K562 (cell line): ENCODE measurements at regions not wholly inside any gene's neighbourhood (a gene's known extent, or its start where the extent isn't known, plus 50 kb on each side); places are given as distances from the start of the nearest gene placed in this dataset.

Experiments
- ATAC-seq: fragments of 200-7000 bp; cut with Tn5 transposase; 3 replicates; pipeline ENCODE4 v1.9.1; 2020; ENCODE audit warnings: moderate library complexity
- BruUV-seq: library from RNA; stranded (reverse); fragments of 400-500 nt; replicated peaks from 2 replicates; lab custom pipeline; 2021; lab: Mats Ljungman, UMichigan
- CTCF ChIA-PET: fragments of 300-600 bp; formaldehyde crosslinking; extraction: SDS; loops from one replicate; lab custom pipeline; 2021; ENCODE audit warnings: low intra/inter-chr PET ratio; lab: Yijun Ruan, JAX
- POLR2A ChIA-PET: fragments of 300-600, 350-650 bp; sonication (Branson Sonifier 250); formaldehyde crosslinking; extraction: SDS; loops from one replicate; lab custom pipeline; 2021; ENCODE audit warnings: antibody characterized with exemption, inconsistent platforms; lab: Yijun Ruan, JAX
- DNase-seq, 4 experiments: peaks; one replicate each; pipeline versions ENCODE4 v3.0.0 to v3.0.0-alpha.2; 2011 to 2018; ENCODE audit warnings: low spot score in 3 of 4, mixed read lengths in 3 of 4; ENCODE audit errors: extremely low read depth in 1 of 4
- FAIRE-seq: peaks from 2 replicates; lab custom pipeline; 2011; peaks lifted over from hg19 to GRCh38; lab: Jason Lieb, UNC
- H2AFZ ChIP-seq: 2 replicates; pipeline ENCODE4 v1.6.0; 2011; ENCODE audit warnings: low read depth, low read length, control low read depth, inconsistent platforms
- H3K27ac ChIP-seq: fragments of 200-600 bp; 3 replicates; pipeline ENCODE4 v1.8.0; 2011; ENCODE audit warnings: low read depth, mild to moderate bottlenecking, control low read depth, inconsistent platforms, low read length, moderate library complexity, mixed read lengths; ENCODE audit errors: extremely low read depth
- H3K27me3 ChIP-seq, 2 experiments: fragments of 300-600 bp in 1 of 2; 2 replicates in 1 of 2; 3 replicates in 1 of 2; pipeline versions ENCODE4 v1.6.0 to v1.8.0; 2011; ENCODE audit warnings: inconsistent platforms in 2 of 2, low read length in 2 of 2, mild to moderate bottlenecking in 1 of 2, mixed read lengths in 1 of 2, moderate library complexity in 1 of 2; ENCODE audit not compliant: control insufficient read depth in 2 of 2, insufficient read depth in 2 of 2
- H3K36me3 ChIP-seq: fragments of 300-600 bp; 3 replicates; pipeline ENCODE4 v1.8.0; 2011; ENCODE audit warnings: mild to moderate bottlenecking, low read length, inconsistent platforms; ENCODE audit not compliant: control insufficient read depth, insufficient read depth
- H3K4me1 ChIP-seq, 2 experiments: fragments of 200-600 bp in 1 of 2; replicated peaks in 1 of 2; 2 replicates in 1 of 2; 3 replicates in 1 of 2; pipeline versions ENCODE4 v1.5.1 to v1.8.0; 2011; ENCODE audit warnings: inconsistent platforms in 2 of 2, low read length in 2 of 2, mild to moderate bottlenecking in 1 of 2, mixed read lengths in 1 of 2, moderate library complexity in 1 of 2; ENCODE audit not compliant: control insufficient read depth in 2 of 2, insufficient read depth in 2 of 2
- H3K4me2 ChIP-seq: 2 replicates; pipeline ENCODE4 v1.6.1; 2011; ENCODE audit warnings: low read length, control low read depth, inconsistent platforms, mixed read lengths; ENCODE audit not compliant: insufficient read depth
- H3K4me3 ChIP-seq: fragments of 200-600 bp; sonication (generic), shearing (Covaris generic); 2 replicates; pipeline ENCODE4 v1.5.1; 2016; ENCODE audit warnings: control low read depth, inconsistent platforms
- H3K79me2 ChIP-seq: fragments of 200-600 bp; 3 replicates; pipeline ENCODE4 v1.8.0; 2011; ENCODE audit warnings: low read length, inconsistent platforms; ENCODE audit not compliant: control insufficient read depth, insufficient read depth
- H3K9ac ChIP-seq, 2 experiments: 2 replicates each; pipeline versions ENCODE4 v1.6.0 to v1.6.1; 2011; ENCODE audit warnings: low read depth in 2 of 2, low read length in 2 of 2, control low read depth in 1 of 2, inconsistent platforms in 1 of 2, mild to moderate bottlenecking in 1 of 2, mixed read lengths in 1 of 2; ENCODE audit not compliant: insufficient read depth in 1 of 2
- H3K9me1 ChIP-seq: one replicate; pipeline ENCODE4 v1.6.0; 2011; ENCODE audit warnings: inconsistent platforms, mild to moderate bottlenecking, low read length, moderate library complexity; ENCODE audit not compliant: control insufficient read depth, insufficient read depth
- H3K9me3 ChIP-seq: replicated peaks from 2 replicates; pipeline ENCODE4 v1.5.1; 2011; ENCODE audit warnings: low read depth, low read length, inconsistent platforms; ENCODE audit not compliant: control insufficient read depth, insufficient read depth
- H4K20me1 ChIP-seq: replicated peaks from 2 replicates; pipeline ENCODE4 v1.6.1; 2011; ENCODE audit warnings: low read length, inconsistent platforms, mixed read lengths; ENCODE audit not compliant: control insufficient read depth, insufficient read depth
- ETV5 ChIP-seq: sonication (generic); formaldehyde crosslinking; IDR thresholded peaks from 2 replicates; pipeline ENCODE4 v1.4.0; 2020; ENCODE audit warnings: low read depth, mild to moderate bottlenecking, missing genetic modification reagents
- NFIC ChIP-seq: fragments of 450-650 bp; IDR thresholded peaks from 2 replicates; pipeline ENCODE4 v1.6.1; 2017; ENCODE audit warnings: mild to moderate bottlenecking, inconsistent platforms
- SETDB1 ChIP-seq: IDR thresholded peaks from one replicate; pipeline ENCODE4 v1.6.1; 2012; ENCODE audit warnings: low read length, control low read depth, inconsistent platforms
- ZNF431 ChIP-seq: sonication (generic); formaldehyde crosslinking; IDR thresholded peaks from 2 replicates; pipeline ENCODE4 v1.8.0; 2022; ENCODE audit warnings: mild to moderate bottlenecking, missing genetic modification reagents
- ZNF707 ChIP-seq: fragments of 250-450 bp; sonication (Bioruptor Pico); conservative IDR thresholded peaks from 2 replicates; pipeline ENCODE4 v1.8.0; 2022; ENCODE audit warnings: inconsistent platforms, mild to moderate bottlenecking, moderate library complexity
- WGBS: fragments of 100-300 bp; shearing (Covaris generic); methylation state at CpG from one replicate; pipeline ENCODE4 v1.1.6; 2016; ENCODE audit warnings: low coverage, mixed read lengths; ENCODE audit not compliant: insufficient coverage; ENCODE audit errors: missing lambda C conversion rate; 5-methylcytosine and 5-hydroxymethylcytosine counted together
- in situ Hi-C: fragments of 300-500 bp; cut with MboI; formaldehyde crosslinking; loops from 4 replicates; pipeline ENCODE4 v1.15.0; 2018; ENCODE audit warnings: inconsistent platforms, mixed read lengths
- intact Hi-C: fragments of 100-400 bp; cut with micrococcal nuclease; formaldehyde crosslinking; loops from 2 replicates; pipeline ENCODE4 v1.14.2; 2022
- TF ChIP-seq, protein P1 (sequence below): fragments of 450-650 bp; formaldehyde crosslinking; IDR thresholded peaks from 2 replicates; pipeline ENCODE4 v1.4.0; 2020; ENCODE audit warnings: mild to moderate bottlenecking, moderate library complexity
- TF ChIP-seq, protein P2 (sequence below): fragments of 250-450 bp; sonication (Bioruptor Pico); IDR thresholded peaks from 2 replicates; pipeline ENCODE4 v1.6.1; 2021; ENCODE audit warnings: mild to moderate bottlenecking

DNA sequence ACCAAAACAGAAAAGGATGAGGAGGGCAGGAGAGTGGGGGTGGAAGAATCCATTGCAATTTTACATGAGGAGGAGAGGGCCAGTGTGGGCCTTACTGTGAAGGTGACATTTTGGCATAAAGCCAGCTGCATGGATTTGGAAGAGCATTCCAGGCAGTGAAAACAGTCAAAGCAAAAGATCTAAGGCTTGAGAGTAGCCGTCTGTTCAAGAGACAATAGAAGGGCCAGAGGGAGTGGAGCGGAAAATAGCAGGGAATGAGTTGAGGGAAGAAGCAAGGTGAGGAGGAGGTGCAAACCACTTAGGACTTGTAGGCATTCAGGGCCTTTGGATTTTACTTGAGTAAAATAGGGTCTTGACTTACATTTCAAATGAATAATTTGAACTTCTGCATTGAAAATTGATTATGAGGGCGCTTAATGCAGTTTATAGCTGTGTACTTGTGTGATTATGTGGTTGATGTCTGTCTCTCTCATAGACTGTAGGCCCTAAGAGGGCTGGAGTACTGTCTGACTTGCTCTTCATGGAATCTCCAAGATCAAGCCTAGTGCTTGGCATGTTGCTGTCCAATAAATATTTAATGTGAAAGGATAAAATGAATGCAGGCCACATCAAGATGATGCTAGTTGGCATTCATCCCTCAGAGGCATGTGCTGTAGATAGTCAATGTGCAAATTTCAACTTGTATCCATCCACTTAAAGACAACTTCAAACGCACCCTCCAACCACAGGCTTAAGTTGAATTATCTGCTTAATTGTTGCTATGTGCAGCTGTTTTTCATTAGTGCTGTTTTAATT lies 772.1 kb upstream of the RBFOX1 start:
- Histone ChIP-seq H3K4me2 (no peak overlapping the region), H3K9ac (no peak overlapping the region), H2AFZ (no peak overlapping the region), H3K27me3 (no peaks in the 10 kb centered on the region), H3K79me2 (no peaks in the 10 kb centered on the region), H3K4me1 (no peaks in the 10 kb centered on the region), H3K9me1 (no peaks in the 10 kb centered on the region), H4K20me1 (no peaks in the 10 kb centered on the region), H3K4me3 (no peak overlapping the region), H3K36me3 (no peaks in the 10 kb centered on the region), H3K9me3 (no peaks in the 10 kb centered on the region), H3K27ac (no peak overlapping the region)
- FAIRE-seq = no peak
- DNase-seq = no peak
- ChIA-PET CTCF (no interaction called here), POLR2A (no interaction called here)
- no peak for ATAC-seq
- BruUV-seq = no TSS peak
- in situ Hi-C loops = no loop called here
- intact Hi-C loops = no loop called here
- 0% methylated on average over 4 of the region's 4 CpGs for WGBS
- TF ChIP-seq, protein P1, sequence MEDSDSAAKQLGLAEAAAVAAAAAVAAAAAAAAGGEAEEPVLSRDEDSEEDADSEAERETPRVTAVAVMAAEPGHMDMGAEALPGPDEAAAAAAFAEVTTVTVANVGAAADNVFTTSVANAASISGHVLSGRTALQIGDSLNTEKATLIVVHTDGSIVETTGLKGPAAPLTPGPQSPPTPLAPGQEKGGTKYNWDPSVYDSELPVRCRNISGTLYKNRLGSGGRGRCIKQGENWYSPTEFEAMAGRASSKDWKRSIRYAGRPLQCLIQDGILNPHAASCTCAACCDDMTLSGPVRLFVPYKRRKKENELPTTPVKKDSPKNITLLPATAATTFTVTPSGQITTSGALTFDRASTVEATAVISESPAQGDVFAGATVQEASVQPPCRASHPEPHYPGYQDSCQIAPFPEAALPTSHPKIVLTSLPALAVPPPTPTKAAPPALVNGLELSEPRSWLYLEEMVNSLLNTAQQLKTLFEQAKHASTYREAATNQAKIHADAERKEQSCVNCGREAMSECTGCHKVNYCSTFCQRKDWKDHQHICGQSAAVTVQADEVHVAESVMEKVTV (CRISPR knock-in tag) = no peak
- 0 out of 2 replicates have a peak, but pooled peaks have one; percentile 27 for TF ChIP-seq NFIC

DNA sequence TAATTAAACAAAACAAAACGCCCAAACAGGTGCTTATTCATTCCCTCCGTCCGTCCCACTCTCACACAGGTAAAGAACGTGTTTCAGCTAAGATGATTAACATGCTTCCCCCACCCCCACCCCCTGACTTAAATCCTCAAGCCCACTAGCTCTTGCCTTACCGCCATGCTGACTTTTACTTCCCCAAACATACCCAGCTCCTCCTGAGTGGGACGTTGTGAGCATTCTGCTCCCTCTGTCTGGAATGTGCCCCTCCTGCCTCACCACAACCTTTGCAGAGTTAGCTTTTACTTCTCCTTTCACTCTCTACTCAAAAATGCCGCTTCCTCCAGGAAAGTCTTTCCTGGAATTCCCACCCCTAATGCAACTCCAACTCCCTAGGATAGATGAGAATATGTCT lies 774.0 kb upstream of the RBFOX1 start:
- POLR2A ChIA-PET = no interaction called here
- WGBS = 0% methylated on average over 6 of the region's 7 CpGs
- no peak overlapping the region for H3K27ac ChIP-seq
- H4K20me1 ChIP-seq = no peaks in the 10 kb centered on the region
- H3K79me2 ChIP-seq = no peaks in the 10 kb centered on the region
- in situ Hi-C loops = no loop called here
- no peak overlapping the region for H3K9ac ChIP-seq
- TF ChIP-seq SETDB1 (no peak), ZNF431 (CRISPR knock-in tag) (no peak), ETV5 (no peak), ZNF707 (CRISPR knock-in tag) (no peak)
- TF ChIP-seq, protein P2, sequence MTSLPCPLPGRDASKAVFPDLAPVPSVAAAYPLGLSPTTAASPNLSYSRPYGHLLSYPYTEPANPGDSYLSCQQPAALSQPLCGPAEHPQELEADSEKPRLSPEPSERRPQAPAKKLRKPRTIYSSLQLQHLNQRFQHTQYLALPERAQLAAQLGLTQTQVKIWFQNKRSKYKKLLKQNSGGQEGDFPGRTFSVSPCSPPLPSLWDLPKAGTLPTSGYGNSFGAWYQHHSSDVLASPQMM (CRISPR knock-in tag) = no peak
- TF ChIP-seq, all 486 proteins: peak for 0
- FAIRE-seq = no peak
- no peaks in the 10 kb centered on the region for H3K36me3 ChIP-seq
- no peak overlapping the region for H2AFZ ChIP-seq
- H3K4me2 ChIP-seq = no peak overlapping the region
- H3K9me3 ChIP-seq = no peaks in the 10 kb centered on the region
- BruUV-seq = no TSS peak
- no peak for DNase-seq
- intact Hi-C loops = no loop called here
- no peaks in the 10 kb centered on the region; a peak in 1 of 5 replicates for H3K27me3 ChIP-seq
- CTCF ChIA-PET = no interaction called here
- no peaks in the 10 kb centered on the region for H3K4me1 ChIP-seq
- no peaks in the 10 kb centered on the region for H3K9me1 ChIP-seq
- no peak overlapping the region for H3K4me3 ChIP-seq
- ATAC-seq = no peak
